HCT116 (cell line): ENCODE measurements at regions not wholly inside any gene's neighbourhood (a gene's known extent, or its start where the extent isn't known, plus 50 kb on each side); places are given as distances from the start of the nearest gene placed in this dataset.

Experiments used
- ATAC-seq: fragments of 200-7000 bp; cut with Tn5 transposase; 2 replicates; pipeline ENCODE4 v1.9.1; 2020; ENCODE audit warnings: mild to moderate bottlenecking, moderate library complexity
- BruUV-seq: library from RNA; stranded (reverse); fragments of 400-500 nt; replicated peaks from 2 replicates; lab custom pipeline; 2021; lab: Mats Ljungman, UMichigan
- CTCF ChIA-PET: fragments of 300-600 bp; sonication (Branson Sonifier 250); formaldehyde crosslinking; loops from one replicate; lab custom pipeline; 2021; ENCODE audit warnings: antibody characterized with exemption; lab: Charles Lee
- POLR2A ChIA-PET: fragments of 300-600, 350-600 bp; sonication (Branson Sonifier 250); formaldehyde crosslinking; loops from one replicate; lab custom pipeline; 2021; ENCODE audit warnings: antibody characterized with exemption; lab: Charles Lee
- RAD21 ChIA-PET, 2 experiments: fragments of 300-600 bp; sonication (Branson Sonifier 250); formaldehyde crosslinking; loops; one replicate each; lab custom pipeline; 2023; ENCODE audit warnings: low total read pairs in 2 of 2; ENCODE audit not compliant: uncharacterized antibody in 2 of 2, unreplicated experiment in 2 of 2, low non-redundant PET in 1 of 2; lab: Charles Lee
- DNase-seq: peaks from one replicate; pipeline ENCODE4 v3.0.0-alpha.2; 2010; ENCODE audit warnings: low read depth, low spot score
- H2AFZ ChIP-seq: fragments of 200-600 bp; shearing (Covaris generic), sonication (generic); 2 replicates; pipeline ENCODE4 v1.6.1; 2017; ENCODE audit warnings: low read depth, mixed run types, mixed read lengths, antibody characterized with exemption, low read length; ENCODE audit not compliant: poor library complexity, severe bottlenecking
- H3K27ac ChIP-seq: 2 replicates; pipeline ENCODE4 v1.5.1; 2012; ENCODE audit warnings: low read depth, low read length
- H3K27me3 ChIP-seq: fragments of 200-600 bp; sonication (generic); 2 replicates; pipeline ENCODE4 v1.6.1; 2016; ENCODE audit warnings: mixed run types, low read length, mixed read lengths; ENCODE audit not compliant: insufficient read depth
- H3K36me3 ChIP-seq, 2 experiments: fragments of 200-500 bp in 1 of 2; fragments of 200-600 bp in 1 of 2; sonication (Bioruptor generic) in 1 of 2; sonication (generic) in 1 of 2; 2 replicates each; pipeline versions ENCODE4 v1.5.1 to v1.6.1; 2014 to 2016; ENCODE audit warnings: low read length in 2 of 2, inconsistent platforms in 1 of 2, mixed read lengths in 1 of 2, mixed run types in 1 of 2; ENCODE audit not compliant: insufficient read depth in 2 of 2, control insufficient read depth in 1 of 2
- H3K4me1 ChIP-seq, 2 experiments: fragments of 200-600 bp in 1 of 2; sonication (generic) in 1 of 2; 2 replicates each; pipeline versions ENCODE4 v1.5.1 to v1.6.1; 2012 to 2017; ENCODE audit warnings: low read length in 2 of 2, inconsistent platforms in 1 of 2, mild to moderate bottlenecking in 1 of 2, mixed read lengths in 1 of 2, mixed run types in 1 of 2, moderate library complexity in 1 of 2; ENCODE audit not compliant: insufficient read depth in 2 of 2, control insufficient read depth in 1 of 2
- H3K4me2 ChIP-seq: fragments of 200-600 bp; sonication (generic); 2 replicates; pipeline ENCODE4 v1.6.1; 2017; ENCODE audit warnings: mixed run types, low read length, mixed read lengths
- H3K4me3 ChIP-seq, 2 experiments: fragments of 200-600 bp in 1 of 2; sonication (generic) in 1 of 2; replicated peaks in 1 of 2; 2 replicates each; pipeline ENCODE4 v1.5.1; 2011 to 2016; ENCODE audit warnings: low read length in 2 of 2, control low read depth in 1 of 2, low read depth in 1 of 2, mild to moderate bottlenecking in 1 of 2, mixed read lengths in 1 of 2, mixed run types in 1 of 2
- H3K79me2 ChIP-seq: fragments of 200-600 bp; sonication (generic); 2 replicates; pipeline ENCODE4 v1.6.1; 2017; ENCODE audit warnings: mild to moderate bottlenecking, mixed run types, low read length, moderate library complexity, mixed read lengths; ENCODE audit not compliant: insufficient read depth
- H3K9ac ChIP-seq: fragments of 200-600 bp; sonication (generic); 2 replicates; pipeline ENCODE4 v1.6.1; 2016; ENCODE audit warnings: low read length, mixed read lengths
- H3K9me2 ChIP-seq: fragments of 200-600 bp; sonication (generic), shearing (Covaris generic); 2 replicates; pipeline ENCODE4 v1.6.1; 2017; ENCODE audit warnings: mixed run types, mild to moderate bottlenecking, moderate library complexity; ENCODE audit not compliant: insufficient read depth
- H3K9me3 ChIP-seq, 2 experiments: fragments of 200-500 bp in 1 of 2; fragments of 200-600 bp in 1 of 2; sonication (Bioruptor generic) in 1 of 2; sonication (generic) in 1 of 2; 2 replicates each; pipeline ENCODE4 v1.6.1; 2014 to 2017; ENCODE audit warnings: low read length in 2 of 2, mixed read lengths in 2 of 2, inconsistent platforms in 1 of 2, low read depth in 1 of 2, mild to moderate bottlenecking in 1 of 2, mixed run types in 1 of 2, moderate library complexity in 1 of 2; ENCODE audit not compliant: control insufficient read depth in 1 of 2, insufficient read depth in 1 of 2
- H4K20me1 ChIP-seq: fragments of 200-600 bp; sonication (generic), shearing (Covaris generic); 2 replicates; pipeline ENCODE4 v1.6.1; 2017; ENCODE audit warnings: mixed run types, mild to moderate bottlenecking, moderate library complexity; ENCODE audit not compliant: insufficient read depth
- ATF3 ChIP-seq: IDR thresholded peaks from 2 replicates; pipeline ENCODE4 v1.6.1; 2012
- CEBPB ChIP-seq: IDR thresholded peaks from 2 replicates; pipeline ENCODE4 v1.6.1; 2012; ENCODE audit warnings: low read depth
- EZH2 ChIP-seq: fragments of 200-600 bp; sonication (generic); IDR thresholded peaks from 2 replicates; pipeline ENCODE4 v1.6.1; 2017; ENCODE audit warnings: antibody characterized with exemption, mixed run types
- EZH2phosphoT487 ChIP-seq: fragments of 200-600 bp; IDR thresholded peaks from 2 replicates; pipeline ENCODE4 v1.6.1; 2018; ENCODE audit warnings: antibody characterized with exemption, borderline replicate concordance
- FOSL1 ChIP-seq: IDR thresholded peaks from 2 replicates; pipeline ENCODE4 v1.6.1; 2012; ENCODE audit warnings: low read depth
- JUND ChIP-seq: IDR thresholded peaks from 2 replicates; pipeline ENCODE4 v1.6.1; 2012
- MAX ChIP-seq: IDR thresholded peaks from 2 replicates; pipeline ENCODE4 v1.6.1; 2012
- POLR2A ChIP-seq: IDR thresholded peaks from 2 replicates; pipeline ENCODE4 v1.7.0; 2011; ENCODE audit warnings: borderline replicate concordance; ENCODE audit not compliant: insufficient read depth, insufficient read length; ENCODE audit errors: extremely low read depth
- POLR2AphosphoS5 ChIP-seq: IDR thresholded peaks from 2 replicates; pipeline ENCODE4 v1.6.1; 2011; ENCODE audit warnings: mild to moderate bottlenecking, low read depth, low read length, moderate library complexity
- RAD21 ChIP-seq: IDR thresholded peaks from 2 replicates; pipeline ENCODE4 v1.6.1; 2012; ENCODE audit warnings: low read depth, mild to moderate bottlenecking
- REST ChIP-seq: IDR thresholded peaks from 2 replicates; pipeline ENCODE4 v1.6.1; 2012; ENCODE audit warnings: low read depth
- SP1 ChIP-seq: IDR thresholded peaks from 2 replicates; pipeline ENCODE4 v1.6.1; 2012; ENCODE audit warnings: low read depth
- SRF ChIP-seq: IDR thresholded peaks from 2 replicates; pipeline ENCODE4 v1.6.1; 2012; ENCODE audit warnings: low read depth
- YY1 ChIP-seq: IDR thresholded peaks from 2 replicates; pipeline ENCODE4 v1.6.1; 2011; ENCODE audit warnings: low read length, low read depth, moderate library complexity, mild to moderate bottlenecking; ENCODE audit not compliant: insufficient replicate concordance; ENCODE audit errors: extremely low read depth
- ZBTB33 ChIP-seq: IDR thresholded peaks from 2 replicates; pipeline ENCODE4 v1.6.1; 2011; ENCODE audit warnings: mild to moderate bottlenecking, low read length, moderate library complexity; ENCODE audit not compliant: insufficient replicate concordance; ENCODE audit errors: extremely low read depth
- ZFX ChIP-seq: fragments of 450-650 bp; IDR thresholded peaks from 2 replicates; pipeline ENCODE4 v1.6.1; 2017
- ZNF274 ChIP-seq: fragments of 200-500 bp; sonication (Bioruptor generic); IDR thresholded peaks from 2 replicates; pipeline ENCODE4 v1.6.1; 2014; ENCODE audit warnings: mild to moderate bottlenecking, low read depth, low read length, inconsistent platforms
- intact Hi-C: fragments of 100-400 bp; cut with micrococcal nuclease; formaldehyde crosslinking; loops from 2 replicates; pipeline ENCODE4 v1.10.0; 2022
- TF ChIP-seq, protein P1 (sequence below), 3 experiments: fragments of 200-600 bp in 1 of 3; sonication (generic) in 1 of 3; IDR thresholded peaks in 2 of 3; conservative IDR thresholded peaks in 1 of 3; 2 replicates each; pipeline ENCODE4 v1.5.1; 2012 to 2017; ENCODE audit warnings: low read depth in 2 of 3, low read length in 2 of 3, antibody characterized with exemption in 1 of 3, borderline replicate concordance in 1 of 3, control low read depth in 1 of 3, mild to moderate bottlenecking in 1 of 3, mixed read lengths in 1 of 3, mixed run types in 1 of 3, moderate library complexity in 1 of 3; ENCODE audit not compliant: insufficient read depth in 1 of 3

DNA sequence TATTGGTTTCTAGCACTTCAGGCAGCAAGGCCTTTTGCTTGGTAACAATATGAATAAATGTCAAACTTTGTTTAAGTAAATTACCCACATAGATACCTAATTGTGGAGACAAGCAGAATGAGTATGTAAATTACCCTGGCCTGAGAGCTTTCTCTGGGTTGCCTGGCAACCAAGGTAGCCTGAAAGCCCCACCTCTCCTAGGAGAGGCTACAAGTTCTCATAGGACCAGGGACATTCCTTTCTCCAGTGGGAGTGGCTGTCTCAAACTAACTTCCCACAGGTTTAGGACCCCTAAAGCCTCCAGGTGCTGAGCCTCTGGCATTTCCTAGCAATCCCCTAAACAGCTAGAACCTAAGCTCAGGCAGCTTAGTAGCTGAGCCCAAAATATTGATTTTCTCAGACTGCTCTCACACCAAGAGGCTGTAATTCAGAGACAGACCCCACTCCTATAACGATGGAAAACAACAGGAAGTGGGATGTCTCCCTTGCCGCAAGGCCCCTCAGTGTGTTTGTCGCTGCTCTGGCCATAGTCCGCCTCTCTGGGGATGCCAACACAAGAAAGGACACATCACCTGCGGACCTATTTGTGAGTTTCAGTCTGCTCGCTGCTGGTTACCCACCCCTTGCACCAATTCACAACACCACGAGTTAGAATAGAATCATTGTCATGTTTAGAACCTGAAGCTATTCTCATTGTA is 207.3 kb downstream of the DLEU7 start:
- no TSS peak for BruUV-seq
- Histone ChIP-seq H3K36me3 (no peaks in the 10 kb centered on the region), H3K9me3 (no peaks in the 10 kb centered on the region)
- TF ChIP-seq ATF3 (no peak), FOSL1 (no peak), RAD21 (no peak), EZH2phosphoT487 (no peak), POLR2A (no peak), MAX (no peak), SRF (no peak), ZNF274 (no peak), POLR2AphosphoS5 (no peak), JUND (no peak), SP1 (no peak), REST (no peak), ZBTB33 (no peak), EZH2 (no peak), ZFX (no peak), CEBPB (no peak), YY1 (no peak)
- TF ChIP-seq, protein P1, sequence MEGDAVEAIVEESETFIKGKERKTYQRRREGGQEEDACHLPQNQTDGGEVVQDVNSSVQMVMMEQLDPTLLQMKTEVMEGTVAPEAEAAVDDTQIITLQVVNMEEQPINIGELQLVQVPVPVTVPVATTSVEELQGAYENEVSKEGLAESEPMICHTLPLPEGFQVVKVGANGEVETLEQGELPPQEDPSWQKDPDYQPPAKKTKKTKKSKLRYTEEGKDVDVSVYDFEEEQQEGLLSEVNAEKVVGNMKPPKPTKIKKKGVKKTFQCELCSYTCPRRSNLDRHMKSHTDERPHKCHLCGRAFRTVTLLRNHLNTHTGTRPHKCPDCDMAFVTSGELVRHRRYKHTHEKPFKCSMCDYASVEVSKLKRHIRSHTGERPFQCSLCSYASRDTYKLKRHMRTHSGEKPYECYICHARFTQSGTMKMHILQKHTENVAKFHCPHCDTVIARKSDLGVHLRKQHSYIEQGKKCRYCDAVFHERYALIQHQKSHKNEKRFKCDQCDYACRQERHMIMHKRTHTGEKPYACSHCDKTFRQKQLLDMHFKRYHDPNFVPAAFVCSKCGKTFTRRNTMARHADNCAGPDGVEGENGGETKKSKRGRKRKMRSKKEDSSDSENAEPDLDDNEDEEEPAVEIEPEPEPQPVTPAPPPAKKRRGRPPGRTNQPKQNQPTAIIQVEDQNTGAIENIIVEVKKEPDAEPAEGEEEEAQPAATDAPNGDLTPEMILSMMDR (IDR thresholded peaks at IDR 0.05 in 2 of 3, conservative IDR thresholded peaks at IDR 0.05 in 1 of 3; ENCODE audit: borderline replicate concordance in 1 of 3, insufficient read depth in 1 of 3, low read depth in 2 of 3, low read length in 2 of 3): no peak
- TF ChIP-seq, all 23 proteins: peak for 0
- Histone ChIP-seq H3K79me2 (no peaks in the 10 kb centered on the region), H3K4me3 (no peak overlapping the region), H3K27ac (no peak overlapping the region), H3K4me2 (no peak overlapping the region), H2AFZ (no peak overlapping the region), H4K20me1 (no peaks in the 10 kb centered on the region), H3K27me3 (no peaks in the 10 kb centered on the region), H3K9ac (no peak overlapping the region), H3K4me1 (no peaks in the 10 kb centered on the region), H3K9me2 (no peaks in the 10 kb centered on the region)
- RAD21 ChIA-PET: no interaction called here
- DNase-seq (no peak), ATAC-seq (no peak; the same call in 1 of the 2 replicates)
- CTCF ChIA-PET: no interaction called here
- POLR2A ChIA-PET: no interaction called here
- intact Hi-C loops: no loop called here
